ENCODE measurements at regions not wholly inside any gene's neighbourhood (a gene's known extent, or its start where the extent isn't known, plus 50 kb on each side); places are given as distances from the start of the nearest gene placed in this dataset.

DNA sequence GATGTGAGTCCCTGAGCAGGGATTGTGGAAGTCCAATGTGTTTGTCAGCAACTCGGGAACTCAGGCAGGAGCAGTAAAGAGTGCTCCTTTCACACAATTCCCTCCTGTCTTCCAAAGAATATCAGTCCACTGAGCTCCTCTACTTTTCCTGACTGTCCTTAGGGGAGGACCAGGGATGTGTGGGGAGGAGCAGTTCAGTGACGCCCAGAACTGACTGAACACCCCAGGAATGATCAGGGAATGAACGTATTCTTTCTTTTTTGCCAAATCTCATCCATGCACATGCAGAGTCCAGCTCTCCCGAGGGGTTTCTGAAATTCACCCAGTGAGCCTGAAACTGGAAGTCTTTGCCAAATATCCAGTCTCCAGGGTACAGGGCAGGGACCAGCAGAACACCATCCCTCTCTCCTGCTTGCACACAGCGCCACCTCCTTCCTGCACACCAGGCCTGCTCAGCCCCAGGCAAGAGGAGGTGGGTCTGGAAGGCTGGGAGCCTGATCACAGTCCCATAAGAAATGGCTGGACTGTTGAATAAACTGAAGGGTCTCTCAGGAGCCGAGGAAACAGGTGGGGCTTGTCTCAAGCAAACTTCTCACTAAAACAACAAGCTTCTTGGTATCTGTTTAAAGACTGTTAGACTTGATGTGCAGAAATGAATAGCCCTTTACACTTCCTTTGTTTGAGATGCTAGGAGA, 294.7 kb downstream of the C7orf25 start:
- TF ChIP-seq, protein P1, sequence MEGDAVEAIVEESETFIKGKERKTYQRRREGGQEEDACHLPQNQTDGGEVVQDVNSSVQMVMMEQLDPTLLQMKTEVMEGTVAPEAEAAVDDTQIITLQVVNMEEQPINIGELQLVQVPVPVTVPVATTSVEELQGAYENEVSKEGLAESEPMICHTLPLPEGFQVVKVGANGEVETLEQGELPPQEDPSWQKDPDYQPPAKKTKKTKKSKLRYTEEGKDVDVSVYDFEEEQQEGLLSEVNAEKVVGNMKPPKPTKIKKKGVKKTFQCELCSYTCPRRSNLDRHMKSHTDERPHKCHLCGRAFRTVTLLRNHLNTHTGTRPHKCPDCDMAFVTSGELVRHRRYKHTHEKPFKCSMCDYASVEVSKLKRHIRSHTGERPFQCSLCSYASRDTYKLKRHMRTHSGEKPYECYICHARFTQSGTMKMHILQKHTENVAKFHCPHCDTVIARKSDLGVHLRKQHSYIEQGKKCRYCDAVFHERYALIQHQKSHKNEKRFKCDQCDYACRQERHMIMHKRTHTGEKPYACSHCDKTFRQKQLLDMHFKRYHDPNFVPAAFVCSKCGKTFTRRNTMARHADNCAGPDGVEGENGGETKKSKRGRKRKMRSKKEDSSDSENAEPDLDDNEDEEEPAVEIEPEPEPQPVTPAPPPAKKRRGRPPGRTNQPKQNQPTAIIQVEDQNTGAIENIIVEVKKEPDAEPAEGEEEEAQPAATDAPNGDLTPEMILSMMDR (IDR thresholded peaks at IDR 0.05): no peak
- H3K36me3 ChIP-seq: no peaks in the 10 kb centered on the region
- H3K9me3 ChIP-seq: no peaks in the 10 kb centered on the region
- H3K27me3 ChIP-seq: no peaks in the 10 kb centered on the region
- H3K4me1 ChIP-seq (ENCODE audit: control insufficient read depth in 1 of 2, insufficient read depth in 1 of 2, low read depth in 1 of 2, low read length in 1 of 2): no peaks in the 10 kb centered on the region
- no peak overlapping the region for H3K27ac ChIP-seq
- H3K4me3 ChIP-seq (ENCODE audit: low read depth in 1 of 2, low read length in 1 of 2): no peak overlapping the region

DNA sequence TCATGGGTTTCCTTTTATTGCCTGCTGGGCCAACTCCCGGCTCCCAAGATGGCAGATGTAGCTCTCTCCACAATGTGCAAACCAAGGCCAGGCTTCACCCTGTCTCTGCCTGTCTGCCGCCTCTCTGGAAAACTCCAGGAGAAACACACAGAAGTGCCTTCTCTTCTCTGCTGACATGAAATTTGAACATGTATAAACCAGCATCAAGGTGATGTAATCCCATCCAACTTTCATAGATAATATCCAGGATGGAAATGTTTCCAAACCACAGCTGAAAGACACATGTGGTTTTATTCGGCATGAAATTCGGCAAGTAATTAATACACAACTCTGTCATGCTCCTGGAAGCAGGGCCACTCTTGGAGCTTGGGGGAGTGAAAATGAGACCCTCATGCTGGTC, 297.2 kb downstream of the C7orf25 start:
- Histone ChIP-seq H3K27me3 (no peaks in the 10 kb centered on the region), H3K4me3 (ENCODE audit: low read depth in 1 of 2, low read length in 1 of 2) (no peak overlapping the region), H3K4me1 (ENCODE audit: control insufficient read depth in 1 of 2, insufficient read depth in 1 of 2, low read depth in 1 of 2, low read length in 1 of 2) (no peaks in the 10 kb centered on the region), H3K27ac (no peak overlapping the region), H3K9me3 (no peaks in the 10 kb centered on the region), H3K36me3 (no peaks in the 10 kb centered on the region)
- TF ChIP-seq, protein P1 (IDR thresholded peaks at IDR 0.05): no peak

DNA sequence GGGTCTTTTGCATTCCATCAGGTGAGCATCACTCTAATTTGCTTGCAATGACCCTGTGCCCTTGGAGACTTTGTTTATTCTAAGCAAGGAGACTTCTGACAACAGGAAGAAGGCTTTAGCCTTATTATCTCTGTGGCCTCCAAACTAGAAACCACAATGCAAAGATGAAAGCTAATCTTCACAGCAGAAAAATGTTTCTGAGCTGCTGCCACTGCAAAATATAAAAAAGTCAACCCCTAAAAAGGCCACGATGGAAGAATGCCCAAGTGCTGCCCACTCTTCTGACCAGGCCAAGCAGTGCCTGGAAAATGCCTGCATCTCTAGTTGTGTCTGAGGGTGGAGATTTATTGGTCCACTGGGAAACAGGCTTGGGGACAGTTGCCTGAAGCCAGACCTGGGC, 299.9 kb downstream of the C7orf25 start:
- TF ChIP-seq, protein P1 (IDR thresholded peaks at IDR 0.05): no peak
- Histone ChIP-seq H3K27me3 (no peaks in the 10 kb centered on the region), H3K4me1 (ENCODE audit: control insufficient read depth in 1 of 2, insufficient read depth in 1 of 2, low read depth in 1 of 2, low read length in 1 of 2) (no peaks in the 10 kb centered on the region)

DNA sequence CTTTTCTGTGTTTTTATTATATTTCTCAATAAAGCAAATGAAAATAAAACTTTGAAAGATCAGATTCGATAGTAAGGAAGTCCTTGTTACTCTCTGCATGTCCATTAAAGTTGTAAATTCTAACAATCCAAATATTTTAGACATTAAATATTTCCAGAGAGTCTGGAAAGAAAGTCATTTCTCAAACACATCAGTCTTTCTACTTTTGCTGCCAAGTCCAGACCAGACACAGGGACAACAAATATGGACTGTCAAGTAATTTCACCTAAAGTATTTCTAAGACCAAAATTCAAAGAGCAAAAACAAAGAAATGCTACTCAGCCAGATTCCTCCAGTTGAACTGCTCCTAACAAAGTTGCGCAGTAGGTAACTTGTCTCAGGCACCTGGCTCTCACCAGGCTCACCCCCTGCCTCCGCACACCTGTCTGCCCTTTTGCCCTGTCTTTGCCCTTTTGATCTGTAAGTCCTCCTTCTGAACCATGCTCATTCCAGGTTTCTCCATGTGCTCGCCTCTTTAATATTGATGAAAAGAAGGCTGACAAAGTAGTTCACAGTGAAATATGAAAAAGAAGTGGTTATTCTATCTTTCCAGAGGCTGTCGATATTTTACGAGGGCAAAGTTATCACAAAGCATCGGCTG, 300.5 kb downstream of the C7orf25 start:
- H3K36me3 ChIP-seq: no peaks in the 10 kb centered on the region
- no peaks in the 10 kb centered on the region for H3K9me3 ChIP-seq
- TF ChIP-seq, protein P1 (IDR thresholded peaks at IDR 0.05): no peak
- H3K27me3 ChIP-seq: no peaks in the 10 kb centered on the region
- H3K27ac ChIP-seq: no peak overlapping the region
- no peaks in the 10 kb centered on the region for H3K4me1 ChIP-seq (ENCODE audit: control insufficient read depth in 1 of 2, insufficient read depth in 1 of 2, low read depth in 1 of 2, low read length in 1 of 2)
- no peak overlapping the region for H3K4me3 ChIP-seq (ENCODE audit: low read depth in 1 of 2, low read length in 1 of 2)

More for the DNA sequence above, 299.9 kb downstream of the C7orf25 start:
- Histone ChIP-seq H3K27ac (no peak overlapping the region), H3K4me3 (ENCODE audit: low read depth in 1 of 2, low read length in 1 of 2) (no peak overlapping the region), H3K36me3 (no peaks in the 10 kb centered on the region), H3K9me3 (no peaks in the 10 kb centered on the region)

DNA sequence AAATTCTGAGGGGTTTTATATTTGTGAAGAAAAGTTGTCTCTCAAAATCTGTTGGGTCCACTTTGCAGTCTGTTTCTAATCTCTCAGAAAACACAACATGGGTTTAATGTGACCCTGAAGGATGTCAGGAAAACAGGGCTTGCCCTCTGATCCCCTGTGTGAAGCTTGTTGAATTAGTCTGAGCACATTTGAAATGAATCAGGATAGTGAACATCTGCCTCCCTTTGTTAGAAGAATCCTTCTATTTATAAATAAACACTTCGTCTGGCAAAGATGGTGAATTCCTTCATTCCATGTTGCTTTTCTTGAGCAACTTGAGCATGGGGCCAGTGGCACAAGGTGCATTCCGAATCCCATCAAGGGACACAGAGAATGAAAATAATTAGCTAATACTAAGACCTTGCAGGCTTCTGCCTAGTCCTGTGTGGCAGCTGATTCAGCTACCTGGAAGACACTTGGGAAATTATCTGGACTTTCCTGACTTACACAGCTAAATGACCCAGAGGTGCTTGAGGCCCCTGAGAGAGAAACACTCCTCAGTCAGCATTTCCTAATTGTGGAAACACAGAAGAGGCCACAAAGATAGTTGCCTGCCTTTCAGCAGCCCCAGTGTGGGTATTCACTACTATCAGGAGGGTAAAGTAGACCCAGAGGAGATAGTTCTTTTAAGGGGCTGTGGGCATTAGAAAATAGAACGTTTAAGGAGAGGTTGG, 305.5 kb downstream of the C7orf25 start:
- H3K9me3 ChIP-seq: no peaks in the 10 kb centered on the region
- TF ChIP-seq, protein P1 (IDR thresholded peaks at IDR 0.05): no peak
- H3K36me3 ChIP-seq: no peaks in the 10 kb centered on the region
- no peak overlapping the region for H3K4me3 ChIP-seq (ENCODE audit: low read depth in 1 of 2, low read length in 1 of 2)
- no peaks in the 10 kb centered on the region for H3K4me1 ChIP-seq (ENCODE audit: control insufficient read depth in 1 of 2, insufficient read depth in 1 of 2, low read depth in 1 of 2, low read length in 1 of 2)
- H3K27ac ChIP-seq: no peak overlapping the region
- H3K27me3 ChIP-seq: no peaks in the 10 kb centered on the region
